GM18868 (cell line): ENCODE measurements at regions not wholly inside any gene's neighbourhood (a gene's known extent, or its start where the extent isn't known, plus 50 kb on each side); places are given as distances from the start of the nearest gene placed in this dataset.
A peak's percentile ranks its signal among the peaks of the same experiment; 100 is the strongest.
"Not testable (repeated sequence)": the region's sequence is repeated elsewhere in the genome, so short reads cannot be mapped to it uniquely, and the experiment has no call there.

Experiments used
- ATAC-seq: cut with Tn5 transposase; IDR thresholded peaks from one replicate; pipeline ENCODE4 v1.9.1; 2021; ENCODE audit warnings: mild to moderate bottlenecking, moderate library complexity; ENCODE audit not compliant: unreplicated experiment

GRCh38 chr13:86409466-86410241, 610.4 kb upstream of the SLITRK6 start:
- no peak for ATAC-seq

GRCh38 chr13:86425170-86425815, 626.1 kb upstream of the SLITRK6 start:
- no peak for ATAC-seq

- ATAC-seq: peak; percentile 58
Observed at GRCh38 chr13:86426437-86426836, 627.2 kb upstream of the SLITRK6 start.

- no peak for ATAC-seq
Observed at GRCh38 chr13:86429756-86430155, 630.5 kb upstream of the SLITRK6 start.

- ATAC-seq: no peak
Observed at GRCh38 chr13:86438034-86438433, 638.8 kb upstream of the SLITRK6 start.

GRCh38 chr13:86445206-86445605, 646.0 kb upstream of the SLITRK6 start:
- no peak for ATAC-seq

GRCh38 chr13:86445672-86446071, 646.5 kb upstream of the SLITRK6 start:
- no peak for ATAC-seq

- no peak for ATAC-seq
Observed at GRCh38 chr13:86446311-86446710, 647.1 kb upstream of the SLITRK6 start.

- no peak for ATAC-seq
Observed at GRCh38 chr13:86447479-86447878, 648.3 kb upstream of the SLITRK6 start.

- no peak for ATAC-seq
Observed at GRCh38 chr13:86462011-86462410, 662.8 kb upstream of the SLITRK6 start.

GRCh38 chr13:86464193-86464592, 665.0 kb upstream of the SLITRK6 start:
- ATAC-seq: no peak

GRCh38 chr13:86474971-86475370, 675.8 kb upstream of the SLITRK6 start:
- ATAC-seq: no peak

GRCh38 chr13:86476656-86477055, 677.4 kb upstream of the SLITRK6 start:
- ATAC-seq: no peak

GRCh38 chr13:86486582-86486981, 687.4 kb upstream of the SLITRK6 start:
- no peak for ATAC-seq

GRCh38 chr13:86491121-86491520, 691.9 kb upstream of the SLITRK6 start:
- no peak for ATAC-seq

- ATAC-seq: not testable (repeated sequence)
Observed at GRCh38 chr13:86501931-86502330, 702.7 kb upstream of the SLITRK6 start.

GRCh38 chr13:86510792-86511191, 711.6 kb upstream of the SLITRK6 start:
- no peak for ATAC-seq

GRCh38 chr13:86541461-86541860, 742.2 kb upstream of the SLITRK6 start:
- ATAC-seq: no peak

- ATAC-seq: no peak
Observed at GRCh38 chr13:86554066-86554465, 754.8 kb upstream of the SLITRK6 start.

GRCh38 chr13:86559901-86560300, 760.7 kb upstream of the SLITRK6 start:
- no peak for ATAC-seq

- ATAC-seq: no peak
Observed at GRCh38 chr13:86562866-86563265, 763.6 kb upstream of the SLITRK6 start.

GRCh38 chr13:86563308-86563707, 764.1 kb upstream of the SLITRK6 start:
- no peak for ATAC-seq
